ENCODE measurements at regions not wholly inside any gene's neighbourhood (a gene's known extent, or its start where the extent isn't known, plus 50 kb on each side); places are given as distances from the start of the nearest gene placed in this dataset.

GRCh38 chr10:27446091-27446918 is 57.8 kb upstream of the RAB18 start:
- peak in 3 of 4 donors; percentile 19 to 40 (median 30) for TF ChIP-seq CTCF (IDR thresholded peaks at IDR 0.05)

GRCh38 chr10:27445070-27445469 is 59.0 kb upstream of the RAB18 start:
- no peak overlapping the region for H3K4me3 ChIP-seq
- no peaks in the 10 kb centered on the region for H3K27me3 ChIP-seq
- intact Hi-C loops (cut with DNase I) = loop anchor here in 1 of 3 donors (5.0 kb wide), 1 partner anchor 212 kb away; no protein-coding TSS in a partner anchor
- WGBS, 2 donors = 56 to 57% methylated on average over 5 of the region's 5 CpGs
- no peak for DNase-seq
- H3K9me3 ChIP-seq = no peaks in the 10 kb centered on the region
- H3K27ac ChIP-seq = no peak overlapping the region
- H3K36me3 ChIP-seq = no peaks in the 10 kb centered on the region
- no peak for ATAC-seq
- FAIRE-seq = no peak
- no peaks in the 10 kb centered on the region for H3K4me1 ChIP-seq
- TF ChIP-seq CTCF (IDR thresholded peaks at IDR 0.05) = no peak

More at GRCh38 chr10:27446091-27446918, 57.8 kb upstream of the RAB18 start:
- Histone ChIP-seq H3K4me3 (no peak overlapping the region), H3K9me3 (no peaks in the 10 kb centered on the region), H3K27me3 (no peaks in the 10 kb centered on the region), H3K4me1 (no peaks in the 10 kb centered on the region), H3K27ac (no peak overlapping the region), H3K36me3 (no peaks in the 10 kb centered on the region)
- intact Hi-C loops (cut with DNase I) = loop anchor here in 1 of 3 donors (5.0 kb wide), 1 partner anchor 211 kb away; no protein-coding TSS in a partner anchor
- peak; percentile 95 for FAIRE-seq
- DNase-seq = no peak
- peak in 2 of 4 donors; percentile 60 to 70 for ATAC-seq
- 4 to 6% methylated on average over 5 of the region's 5 CpGs for WGBS, 2 donors

- Histone ChIP-seq H3K27me3 (no peaks in the 10 kb centered on the region), H3K4me3 (no peak overlapping the region), H3K9me3 (no peaks in the 10 kb centered on the region), H3K4me1 (no peaks in the 10 kb centered on the region), H3K36me3 (no peaks in the 10 kb centered on the region), H3K27ac (no peak overlapping the region)
- FAIRE-seq = no peak
- DNase-seq = peak in 1 of 6 donors; percentile 17
- WGBS, 2 donors = 11% methylated on average over 2 of the region's 2 CpGs
- intact Hi-C loops (cut with DNase I) = no loop called here
- ATAC-seq = peak in 2 of 4 donors; percentile 36 to 59
- no peak for TF ChIP-seq CTCF (IDR thresholded peaks at IDR 0.05)
These were observed 63.6 kb upstream of the RAB18 start for GRCh38 chr10:27440478-27440877.

- intact Hi-C loops (cut with DNase I) = no loop called here
- Histone ChIP-seq H3K27me3 (no peaks in the 10 kb centered on the region), H3K4me3 (no peak overlapping the region), H3K4me1 (no peaks in the 10 kb centered on the region), H3K27ac (no peak overlapping the region), H3K36me3 (no peaks in the 10 kb centered on the region), H3K9me3 (no peaks in the 10 kb centered on the region)
- DNase-seq (no peak), FAIRE-seq (no peak), ATAC-seq (no peak)
- TF ChIP-seq CTCF (IDR thresholded peaks at IDR 0.05) = no peak
These were observed 64.1 kb upstream of the RAB18 start for GRCh38 chr10:27440021-27440420.

GRCh38 chr10:27439101-27439500 is 65.0 kb upstream of the RAB18 start:
- WGBS, 2 donors = 78 to 82% methylated on average over 1 of the region's 1 CpG
- no peak for FAIRE-seq

More at GRCh38 chr10:27439101-27439500, 65.0 kb upstream of the RAB18 start:
- DNase-seq = no peak
- H3K4me1 ChIP-seq = no peaks in the 10 kb centered on the region
- no peak for ATAC-seq
- no peaks in the 10 kb centered on the region for H3K9me3 ChIP-seq
- H3K27me3 ChIP-seq = no peaks in the 10 kb centered on the region
- H3K27ac ChIP-seq = no peak overlapping the region
- intact Hi-C loops (cut with DNase I) = no loop called here
- no peaks in the 10 kb centered on the region for H3K36me3 ChIP-seq
- H3K4me3 ChIP-seq = no peak overlapping the region
- TF ChIP-seq CTCF (IDR thresholded peaks at IDR 0.05) = no peak

All from pancreas (tissue), 10 donors.